ENCODE measurements at regions not wholly inside any gene's neighbourhood (a gene's known extent, or its start where the extent isn't known, plus 50 kb on each side); places are given as distances from the start of the nearest gene placed in this dataset.
"Not testable (repeated sequence)": the region's sequence is repeated elsewhere in the genome, so short reads cannot be mapped to it uniquely, and the experiment has no call there.

DNA sequence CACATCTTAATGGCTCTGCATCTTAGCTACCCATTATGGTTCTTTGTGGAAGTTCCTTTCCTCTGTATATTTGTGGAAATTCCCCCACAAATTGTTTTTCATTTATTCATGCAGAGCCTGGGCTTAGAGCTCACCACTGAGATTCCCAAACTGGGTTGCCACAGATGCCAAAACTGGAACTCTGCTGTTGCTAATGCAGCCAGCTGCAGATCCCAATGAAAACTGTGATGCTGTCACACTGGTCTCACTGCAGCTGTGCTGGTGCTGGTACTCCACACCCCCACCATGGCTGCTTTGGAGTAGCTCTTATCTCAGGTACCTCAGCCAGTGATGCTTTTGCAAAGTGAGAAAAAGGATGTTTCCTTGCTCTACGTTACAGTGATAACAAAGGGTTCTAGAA is 87.7 kb downstream of the DCK start:
- intact Hi-C loops (cut with micrococcal nuclease), result no loop called here
- Mint-ChIP-seq H3K36me3 (no peaks in the 10 kb centered on the region), H3K9me3 (peaks cover 4% of the 10 kb centered on the region), H3K27me3 (no peaks in the 10 kb centered on the region), H3K4me3 (no peak overlapping the region), H3K27ac (no peak overlapping the region), H3K4me1 (ENCODE audit: low read depth) (no peaks in the 10 kb centered on the region)
- DNase-seq, result no peak
- ChIA-PET CTCF (no interaction called here), POLR2A (no interaction called here)

DNA sequence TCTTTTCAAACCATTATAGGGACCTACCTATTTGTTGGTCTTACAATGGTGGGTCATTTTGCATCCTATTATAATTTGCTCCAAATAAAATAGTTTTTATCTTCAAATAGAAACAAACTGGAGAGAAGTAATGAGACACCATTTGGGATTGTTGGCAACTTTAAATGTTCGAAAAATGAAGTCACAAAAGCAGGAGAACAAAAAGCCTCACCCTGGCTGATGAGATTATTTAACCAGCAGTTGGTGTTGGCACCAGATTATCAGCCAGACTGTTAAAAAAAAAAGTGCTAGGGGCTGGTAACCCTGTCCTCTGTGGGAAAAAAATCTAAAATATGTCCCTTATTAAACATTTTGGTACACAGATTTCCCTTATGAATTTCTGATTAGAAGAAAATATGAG is 100.3 kb downstream of the DCK start:
- ChIA-PET CTCF (no interaction called here), POLR2A (no interaction called here)
- no peak overlapping the region for H3K4me3 Mint-ChIP-seq

DNA sequence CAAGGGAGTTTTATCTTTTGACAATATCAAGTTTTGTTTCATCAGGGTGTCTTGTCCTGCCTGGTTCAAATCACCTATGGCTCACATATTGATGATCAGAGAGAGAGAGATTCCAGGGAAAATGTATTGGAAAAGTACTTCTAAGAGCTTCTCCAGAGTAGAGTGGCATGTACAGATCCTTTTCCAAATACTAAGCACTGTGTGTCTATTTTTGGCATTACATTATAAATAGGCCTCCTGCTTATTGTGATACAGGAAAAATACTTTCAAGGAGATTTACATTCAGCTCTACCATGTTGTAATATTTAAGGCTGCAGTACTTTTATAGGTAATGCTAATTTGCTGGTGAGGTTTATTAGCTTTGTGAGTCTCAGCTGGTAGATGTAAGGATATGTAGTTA is 100.8 kb downstream of the DCK start:
- Mint-ChIP-seq H3K27ac (no peak overlapping the region), H3K27me3 (peaks cover 8% of the 10 kb centered on the region), H3K36me3 (no peaks in the 10 kb centered on the region), H3K4me3 (no peak overlapping the region), H3K9me3 (peaks cover 3% of the 10 kb centered on the region), H3K4me1 (ENCODE audit: low read depth) (peaks cover 12% of the 10 kb centered on the region)
- intact Hi-C loops (cut with micrococcal nuclease), result no loop called here
- CTCF ChIA-PET, result no interaction called here
- POLR2A ChIA-PET, result no interaction called here
- no peak for DNase-seq

More for the DNA sequence above, 100.3 kb downstream of the DCK start:
- intact Hi-C loops (cut with micrococcal nuclease), result no loop called here
- no peak for DNase-seq
- H3K27me3 Mint-ChIP-seq, result peaks cover 8% of the 10 kb centered on the region
- no peaks in the 10 kb centered on the region for H3K36me3 Mint-ChIP-seq
- peaks cover 3% of the 10 kb centered on the region for H3K9me3 Mint-ChIP-seq
- peaks cover 12% of the 10 kb centered on the region for H3K4me1 Mint-ChIP-seq (ENCODE audit: low read depth)
- no peak overlapping the region for H3K27ac Mint-ChIP-seq

DNA sequence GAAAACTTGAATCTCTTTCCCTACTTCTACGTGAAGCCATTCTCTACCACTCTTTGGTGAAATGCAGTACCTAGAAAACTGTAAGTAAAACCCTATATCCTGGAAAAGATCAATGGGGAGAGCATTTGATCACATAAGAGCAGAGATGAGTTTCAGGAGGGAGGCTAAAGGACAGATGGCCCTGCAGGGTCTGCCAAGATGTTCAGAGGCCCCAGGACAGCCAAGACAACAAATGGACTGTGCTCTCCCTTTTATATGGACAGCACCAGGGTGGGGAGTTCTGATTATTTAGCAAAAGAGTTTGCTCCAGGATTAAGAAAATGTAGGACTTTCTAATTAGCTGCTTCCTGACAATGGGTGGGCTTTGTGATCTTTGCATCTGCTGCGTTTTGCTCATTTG is 101.7 kb downstream of the DCK start:
- ChIA-PET POLR2A (no interaction called here), CTCF (no interaction called here)
- intact Hi-C loops (cut with micrococcal nuclease), result no loop called here
- peaks cover 12% of the 10 kb centered on the region for H3K4me1 Mint-ChIP-seq (ENCODE audit: low read depth)
- H3K36me3 Mint-ChIP-seq, result no peaks in the 10 kb centered on the region
- peaks cover 3% of the 10 kb centered on the region for H3K9me3 Mint-ChIP-seq
- no peak for DNase-seq
- no peak overlapping the region for H3K4me3 Mint-ChIP-seq
- H3K27me3 Mint-ChIP-seq, result peaks cover 8% of the 10 kb centered on the region
- H3K27ac Mint-ChIP-seq, result no peak overlapping the region

DNA sequence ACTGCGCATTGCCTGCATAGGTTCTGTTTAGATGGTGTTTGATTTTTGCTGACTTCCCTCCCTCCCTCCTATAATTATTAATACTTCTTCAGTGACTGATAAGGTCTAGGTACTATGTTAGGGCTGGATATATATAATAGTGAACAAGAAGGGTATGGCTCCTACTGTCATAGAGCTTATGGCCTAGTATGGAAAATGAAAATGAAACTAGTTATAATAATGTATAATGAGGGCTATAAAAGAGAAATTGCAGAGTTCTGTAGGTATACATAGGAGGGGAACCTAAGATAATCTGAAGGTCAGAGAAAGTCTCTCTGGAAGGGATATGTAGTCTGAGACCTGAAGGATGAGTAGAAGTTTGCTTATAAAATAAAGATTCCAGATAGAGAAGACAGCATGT is 102.1 kb downstream of the DCK start:
- Mint-ChIP-seq H3K4me1 (ENCODE audit: low read depth) (peaks cover 12% of the 10 kb centered on the region), H3K27me3 (peaks cover 8% of the 10 kb centered on the region), H3K27ac (no peak overlapping the region), H3K4me3 (no peak overlapping the region), H3K9me3 (peaks cover 2% of the 10 kb centered on the region), H3K36me3 (no peaks in the 10 kb centered on the region)
- no peak for DNase-seq
- CTCF ChIA-PET, result no interaction called here
- intact Hi-C loops (cut with micrococcal nuclease), result no loop called here
- POLR2A ChIA-PET, result no interaction called here

DNA sequence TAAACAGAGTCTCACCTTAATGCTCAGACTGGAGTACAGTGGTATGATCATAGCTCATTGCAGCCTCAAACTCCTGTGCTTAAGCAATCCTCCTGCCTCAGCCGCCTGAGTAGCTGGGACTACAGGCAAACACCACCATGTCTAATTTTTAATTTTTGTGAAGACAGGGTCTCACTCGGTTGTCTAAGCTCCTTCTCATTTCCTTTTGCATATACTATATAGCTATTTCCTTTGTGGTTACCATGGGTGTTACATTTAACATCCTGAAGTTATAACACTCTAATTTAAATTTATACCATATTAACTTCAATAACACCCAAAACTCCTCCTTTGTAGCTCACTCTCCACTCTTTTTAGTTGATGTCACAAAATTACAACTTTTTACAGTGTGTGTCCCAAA is 114.3 kb downstream of the DCK start:
- H3K36me3 Mint-ChIP-seq, result no peaks in the 10 kb centered on the region
- H3K27ac Mint-ChIP-seq, result peak overlapping the region; percentile 56
- peaks cover 36% of the 10 kb centered on the region for H3K4me1 Mint-ChIP-seq (ENCODE audit: low read depth)
- ChIA-PET POLR2A (no interaction called here), CTCF (no interaction called here)
- H3K9me3 Mint-ChIP-seq, result peaks cover 2% of the 10 kb centered on the region
- intact Hi-C loops (cut with micrococcal nuclease), result no loop called here
- no peak for DNase-seq
- H3K4me3 Mint-ChIP-seq, result no peak overlapping the region
- H3K27me3 Mint-ChIP-seq, result no peaks in the 10 kb centered on the region

DNA sequence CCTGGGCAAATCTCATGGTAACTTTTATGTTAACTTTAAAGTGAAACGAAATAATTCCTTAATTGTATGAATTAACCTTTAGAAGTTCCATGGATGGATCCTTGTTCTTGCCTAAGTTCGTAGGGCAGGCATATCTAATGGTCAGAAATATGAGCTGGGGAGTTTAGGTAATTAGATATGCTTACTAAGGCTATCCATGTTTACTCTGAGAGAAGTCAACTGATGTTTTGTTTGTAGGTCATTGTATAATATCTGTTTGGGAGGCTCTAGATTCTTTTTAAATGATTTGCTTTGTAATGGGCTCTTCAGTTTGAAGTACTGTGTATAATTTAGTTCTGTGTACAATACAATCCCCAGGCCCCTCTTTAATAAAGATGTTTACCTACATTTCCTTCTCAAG is 117.0 kb downstream of the DCK start:
- H3K27ac Mint-ChIP-seq, result no peak overlapping the region
- H3K4me1 Mint-ChIP-seq (ENCODE audit: low read depth), result peaks cover 36% of the 10 kb centered on the region
- H3K27me3 Mint-ChIP-seq, result no peaks in the 10 kb centered on the region
- ChIA-PET POLR2A (no interaction called here), CTCF (no interaction called here)
- intact Hi-C loops (cut with micrococcal nuclease), result no loop called here
- no peak overlapping the region for H3K4me3 Mint-ChIP-seq
- no peaks in the 10 kb centered on the region for H3K9me3 Mint-ChIP-seq
- H3K36me3 Mint-ChIP-seq, result no peaks in the 10 kb centered on the region
- DNase-seq, result no peak

DNA sequence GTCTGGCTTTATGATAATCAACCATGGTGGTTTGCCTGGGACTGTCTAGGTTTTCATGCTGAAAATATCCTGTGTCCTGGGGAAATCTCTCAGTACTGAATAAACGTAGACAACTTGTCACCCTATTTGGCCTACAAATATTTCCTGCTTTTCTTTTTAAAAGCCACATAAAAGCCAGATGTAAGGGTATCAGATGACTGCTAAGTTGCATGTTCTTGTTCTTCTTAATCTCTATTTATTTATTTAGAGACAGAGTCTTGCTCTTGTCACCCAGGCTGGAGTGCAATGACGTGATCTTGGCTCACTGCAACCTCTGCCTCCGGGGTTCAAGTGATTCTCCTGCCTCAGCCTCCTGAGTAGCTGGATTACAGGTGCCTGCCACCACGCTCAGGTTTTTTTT is 117.7 kb downstream of the DCK start:
- H3K36me3 Mint-ChIP-seq; H3K27me3 Mint-ChIP-seq; intact Hi-C loops (cut with micrococcal nuclease); DNase-seq; H3K4me3 Mint-ChIP-seq; H3K27ac Mint-ChIP-seq; H3K9me3 Mint-ChIP-seq; POLR2A ChIA-PET; CTCF ChIA-PET: not testable (repeated sequence)
- H3K4me1 Mint-ChIP-seq (ENCODE audit: low read depth), result peaks cover 36% of the 10 kb centered on the region

DNA sequence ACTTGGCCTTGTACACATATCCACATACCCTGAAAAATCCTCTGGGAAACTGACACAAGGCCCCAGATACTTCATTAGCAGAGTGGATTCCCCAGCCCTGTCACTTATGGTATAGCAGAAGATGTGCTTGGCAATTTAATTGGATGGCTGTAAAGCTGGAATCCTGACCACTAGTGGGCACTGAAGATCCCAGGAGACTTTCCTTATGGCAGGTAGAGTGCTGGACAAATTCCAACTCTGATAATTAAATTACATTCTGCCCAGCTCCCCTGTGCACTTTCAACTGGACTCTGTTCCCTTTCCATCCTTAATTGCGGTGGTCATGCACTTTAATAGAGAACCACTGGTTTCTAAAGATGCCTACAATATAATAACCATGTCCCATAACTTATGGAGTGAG is 119.8 kb downstream of the DCK start:
- no peaks in the 10 kb centered on the region for H3K27me3 Mint-ChIP-seq
- ChIA-PET POLR2A (no interaction called here), CTCF (no interaction called here)
- intact Hi-C loops (cut with micrococcal nuclease), result no loop called here
- no peak overlapping the region for H3K4me3 Mint-ChIP-seq
- no peaks in the 10 kb centered on the region for H3K36me3 Mint-ChIP-seq
- H3K4me1 Mint-ChIP-seq (ENCODE audit: low read depth), result peaks cover 24% of the 10 kb centered on the region
- no peaks in the 10 kb centered on the region for H3K9me3 Mint-ChIP-seq
- no peak overlapping the region for H3K27ac Mint-ChIP-seq
- no peak for DNase-seq

DNA sequence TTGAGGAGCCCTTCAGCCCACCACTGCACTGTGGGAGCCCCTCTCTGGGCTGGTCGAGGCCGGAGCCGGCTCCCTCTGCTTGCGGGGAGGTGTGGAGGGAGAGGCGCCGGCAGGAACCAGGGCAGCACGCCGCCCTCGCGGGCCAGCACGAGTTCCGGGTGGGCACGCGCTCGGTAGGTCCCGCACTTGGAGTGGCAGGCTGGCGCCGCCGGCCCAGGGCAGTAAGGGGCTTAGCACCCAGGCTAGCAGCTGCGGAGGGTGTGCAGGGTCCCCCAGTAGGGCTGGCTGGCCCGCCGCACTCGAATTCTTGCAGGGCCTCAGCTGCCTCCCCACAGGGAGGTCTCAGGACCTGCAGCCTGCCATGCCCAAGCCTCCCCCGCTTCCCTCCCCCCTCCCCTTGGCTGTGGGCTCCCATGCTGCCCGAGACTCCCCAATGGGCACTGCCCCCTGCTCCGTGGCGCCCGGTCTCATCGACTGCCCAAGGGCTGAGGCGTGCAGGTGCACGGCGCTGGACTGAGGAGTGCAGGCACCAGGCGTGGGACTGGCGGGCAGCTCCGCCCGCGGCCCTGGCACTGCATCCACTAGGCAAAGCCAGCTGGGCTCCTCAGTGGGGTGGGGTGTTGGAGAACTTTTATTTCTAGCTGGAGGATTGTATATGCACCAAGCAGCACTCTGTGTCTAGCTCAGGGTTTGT is 127.5 kb downstream of the DCK start:
- H3K9me3 Mint-ChIP-seq, result no peaks in the 10 kb centered on the region
- H3K27ac Mint-ChIP-seq, result no peak overlapping the region
- H3K4me3 Mint-ChIP-seq, result no peak overlapping the region
- no peaks in the 10 kb centered on the region for H3K36me3 Mint-ChIP-seq
- CTCF ChIA-PET, result no interaction called here
- intact Hi-C loops (cut with micrococcal nuclease), result no loop called here
- peaks cover 2% of the 10 kb centered on the region for H3K27me3 Mint-ChIP-seq
- H3K4me1 Mint-ChIP-seq (ENCODE audit: low read depth), result no peaks in the 10 kb centered on the region
- POLR2A ChIA-PET, result no interaction called here
- DNase-seq, result no peak

DNA sequence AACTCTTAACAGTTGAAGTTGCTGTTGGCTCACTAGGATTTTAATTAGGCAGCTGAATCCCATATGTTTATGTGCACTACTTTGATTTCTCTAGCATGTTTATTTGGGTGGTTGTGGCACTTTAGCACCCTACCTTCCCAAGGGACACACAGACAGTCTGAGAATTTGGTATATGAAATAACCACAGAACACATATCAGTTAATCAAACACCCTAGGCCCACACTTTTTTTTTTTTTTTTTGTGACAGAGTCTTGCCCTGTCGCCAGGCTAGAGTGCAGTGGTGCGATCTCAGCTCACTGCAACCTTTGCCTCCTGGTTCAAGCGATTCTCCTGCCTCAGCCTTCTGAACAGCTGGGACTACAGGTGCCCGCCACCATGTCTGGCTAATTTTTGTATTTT is 130.5 kb downstream of the DCK start:
- Mint-ChIP-seq H3K4me3 (no peak overlapping the region), H3K27me3 (peaks cover 2% of the 10 kb centered on the region), H3K27ac (no peak overlapping the region), H3K4me1 (ENCODE audit: low read depth) (no peaks in the 10 kb centered on the region), H3K9me3 (no peaks in the 10 kb centered on the region), H3K36me3 (no peaks in the 10 kb centered on the region)
- ChIA-PET POLR2A (no interaction called here), CTCF (no interaction called here)
- intact Hi-C loops (cut with micrococcal nuclease), result no loop called here
- DNase-seq, result no peak

DNA sequence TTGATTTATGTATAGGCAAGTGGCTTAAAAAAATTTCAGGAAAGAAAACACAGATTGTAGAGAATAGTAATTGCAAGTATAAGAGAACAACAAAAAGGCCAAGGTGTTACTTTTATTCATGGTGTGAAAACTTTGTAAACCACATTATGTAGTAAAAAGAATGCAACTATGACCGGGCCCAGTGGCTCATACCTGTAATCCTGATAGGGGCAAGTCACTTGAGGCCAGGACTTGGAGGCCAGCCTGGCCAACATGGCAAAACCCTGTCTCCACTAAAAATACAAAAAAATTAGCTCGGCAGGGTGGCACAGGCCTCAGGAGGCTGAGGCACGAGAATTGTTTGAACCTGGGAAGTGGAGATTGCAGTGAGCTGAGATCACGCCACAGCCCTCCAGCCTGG is 131.7 kb downstream of the DCK start:
- POLR2A ChIA-PET, result no interaction called here
- intact Hi-C loops (cut with micrococcal nuclease), result no loop called here
- CTCF ChIA-PET, result no interaction called here

DNA sequence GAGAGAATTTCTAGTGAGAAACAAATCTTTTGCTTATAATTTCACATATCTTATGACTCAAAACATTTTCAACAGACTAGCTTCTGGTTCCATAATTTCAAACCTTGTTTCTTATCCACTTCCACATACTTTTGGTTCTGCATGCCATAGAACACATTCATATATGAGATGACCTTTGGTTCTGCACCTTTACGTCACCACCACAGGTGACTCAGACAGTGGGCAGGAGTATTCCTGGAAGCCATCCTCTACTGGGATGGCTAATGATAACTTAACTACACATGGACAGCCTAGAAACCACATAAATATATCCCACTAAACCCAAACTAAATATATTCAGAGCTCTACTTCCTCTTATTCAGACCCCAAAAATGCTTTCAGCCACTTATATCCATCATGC is 133.3 kb downstream of the DCK start:
- H3K27me3 Mint-ChIP-seq, result peaks cover 2% of the 10 kb centered on the region
- no peak overlapping the region for H3K27ac Mint-ChIP-seq
- DNase-seq, result no peak
- intact Hi-C loops (cut with micrococcal nuclease), result no loop called here
- ChIA-PET CTCF (no interaction called here), POLR2A (no interaction called here)
- no peaks in the 10 kb centered on the region for H3K9me3 Mint-ChIP-seq
- H3K4me3 Mint-ChIP-seq, result no peak overlapping the region
- H3K4me1 Mint-ChIP-seq (ENCODE audit: low read depth), result no peaks in the 10 kb centered on the region
- no peaks in the 10 kb centered on the region for H3K36me3 Mint-ChIP-seq

More for the DNA sequence above, 131.7 kb downstream of the DCK start:
- no peak for DNase-seq
- Mint-ChIP-seq H3K27ac (no peak overlapping the region), H3K4me3 (no peak overlapping the region), H3K27me3 (peaks cover 2% of the 10 kb centered on the region), H3K4me1 (ENCODE audit: low read depth) (no peaks in the 10 kb centered on the region), H3K36me3 (no peaks in the 10 kb centered on the region), H3K9me3 (no peaks in the 10 kb centered on the region)

Measured in activated CD4-positive, alpha-beta memory T cell treated with anti-CD3 and anti-CD28 coated beads for 36 hours (primary cell).